ENCODE measurements at regions not wholly inside any gene's neighbourhood (a gene's known extent, or its start where the extent isn't known, plus 50 kb on each side); places are given as distances from the start of the nearest gene placed in this dataset.
"Not testable (repeated sequence)": the region's sequence is repeated elsewhere in the genome, so short reads cannot be mapped to it uniquely, and the experiment has no call there.

- TF ChIP-seq POLR2A (IDR thresholded peaks at IDR 0.05); EP300 (IDR thresholded peaks at IDR 0.05; ENCODE audit: low read depth); POLR2AphosphoS5 (IDR thresholded peaks at IDR 0.05): not testable (repeated sequence)
- TF ChIP-seq, protein P1, sequence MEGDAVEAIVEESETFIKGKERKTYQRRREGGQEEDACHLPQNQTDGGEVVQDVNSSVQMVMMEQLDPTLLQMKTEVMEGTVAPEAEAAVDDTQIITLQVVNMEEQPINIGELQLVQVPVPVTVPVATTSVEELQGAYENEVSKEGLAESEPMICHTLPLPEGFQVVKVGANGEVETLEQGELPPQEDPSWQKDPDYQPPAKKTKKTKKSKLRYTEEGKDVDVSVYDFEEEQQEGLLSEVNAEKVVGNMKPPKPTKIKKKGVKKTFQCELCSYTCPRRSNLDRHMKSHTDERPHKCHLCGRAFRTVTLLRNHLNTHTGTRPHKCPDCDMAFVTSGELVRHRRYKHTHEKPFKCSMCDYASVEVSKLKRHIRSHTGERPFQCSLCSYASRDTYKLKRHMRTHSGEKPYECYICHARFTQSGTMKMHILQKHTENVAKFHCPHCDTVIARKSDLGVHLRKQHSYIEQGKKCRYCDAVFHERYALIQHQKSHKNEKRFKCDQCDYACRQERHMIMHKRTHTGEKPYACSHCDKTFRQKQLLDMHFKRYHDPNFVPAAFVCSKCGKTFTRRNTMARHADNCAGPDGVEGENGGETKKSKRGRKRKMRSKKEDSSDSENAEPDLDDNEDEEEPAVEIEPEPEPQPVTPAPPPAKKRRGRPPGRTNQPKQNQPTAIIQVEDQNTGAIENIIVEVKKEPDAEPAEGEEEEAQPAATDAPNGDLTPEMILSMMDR (IDR thresholded peaks at IDR 0.05): not testable (repeated sequence)
Observed at GRCh38 chr18:14435460-14435859, 107.9 kb downstream of the POTEC start.
